HG03139 (cell line): ENCODE measurements at regions not wholly inside any gene's neighbourhood (a gene's known extent, or its start where the extent isn't known, plus 50 kb on each side); places are given as distances from the start of the nearest gene placed in this dataset.
"Not testable (repeated sequence)": the region's sequence is repeated elsewhere in the genome, so short reads cannot be mapped to it uniquely, and the experiment has no call there.

Experiments
- ATAC-seq: cut with Tn5 transposase; IDR thresholded peaks from one replicate; pipeline ENCODE4 v1.9.1; 2021; ENCODE audit not compliant: unreplicated experiment

GRCh38 chr6:74534465-74535211, 671.2 kb downstream of the COL12A1 start:
- no peak for ATAC-seq

DNA sequence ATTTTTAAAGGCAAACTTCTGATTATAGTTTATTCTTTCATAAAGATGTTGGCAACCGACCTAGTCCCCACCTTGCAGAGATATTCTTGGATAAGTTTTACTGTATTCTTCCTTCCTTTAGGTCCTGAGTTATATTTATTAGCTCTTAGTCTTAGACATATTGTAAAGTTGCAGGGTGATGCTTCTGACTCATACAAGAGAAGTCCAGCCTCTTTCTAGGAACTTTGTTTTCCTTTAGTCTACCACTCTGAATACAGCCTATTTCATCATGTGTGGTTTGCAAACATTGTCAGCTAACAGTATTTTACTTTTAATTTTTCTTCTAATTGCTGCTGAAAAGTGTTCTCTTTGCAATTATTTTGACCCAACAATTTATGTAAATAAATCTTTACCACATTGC, 686.7 kb downstream of the COL12A1 start:
- no peak for ATAC-seq

DNA sequence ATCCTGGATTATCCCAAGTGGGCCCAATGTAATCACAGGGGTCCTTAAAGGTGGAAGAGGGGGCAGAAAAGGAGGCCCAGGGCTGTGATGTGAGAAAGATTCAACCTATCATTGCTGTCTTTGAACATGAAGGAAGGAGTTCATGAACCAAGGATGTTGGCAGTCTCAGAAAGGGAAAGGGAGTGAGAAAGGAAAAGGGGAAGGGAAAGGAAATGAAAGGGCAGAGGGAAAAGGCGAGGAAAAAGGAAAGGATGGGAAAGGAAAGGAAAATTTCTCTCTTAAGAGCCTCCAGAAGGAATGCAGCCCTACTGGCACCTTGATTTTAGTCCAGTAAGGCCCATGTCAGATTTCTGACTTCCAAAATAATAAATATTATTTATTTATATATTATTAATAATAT, 687.8 kb downstream of the COL12A1 start:
- no peak for ATAC-seq

DNA sequence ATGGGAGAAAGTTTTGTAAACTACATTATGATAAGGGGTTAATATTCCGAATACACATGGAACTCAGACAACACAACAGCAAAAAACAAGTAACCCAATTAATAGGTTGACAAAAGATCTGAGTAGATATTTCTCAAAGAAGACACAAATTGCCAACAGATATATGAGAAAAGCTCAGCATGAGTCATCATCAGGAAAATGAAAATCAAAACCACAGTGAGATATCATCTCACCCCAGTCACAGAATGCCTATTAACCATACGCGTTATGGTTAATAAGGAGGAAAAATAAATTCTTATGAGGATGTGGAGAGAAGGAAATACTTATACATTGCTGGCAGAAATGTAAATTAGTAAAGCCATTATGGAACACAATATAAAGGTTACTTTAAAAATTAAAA, 695.0 kb downstream of the COL12A1 start:
- no peak for ATAC-seq

DNA sequence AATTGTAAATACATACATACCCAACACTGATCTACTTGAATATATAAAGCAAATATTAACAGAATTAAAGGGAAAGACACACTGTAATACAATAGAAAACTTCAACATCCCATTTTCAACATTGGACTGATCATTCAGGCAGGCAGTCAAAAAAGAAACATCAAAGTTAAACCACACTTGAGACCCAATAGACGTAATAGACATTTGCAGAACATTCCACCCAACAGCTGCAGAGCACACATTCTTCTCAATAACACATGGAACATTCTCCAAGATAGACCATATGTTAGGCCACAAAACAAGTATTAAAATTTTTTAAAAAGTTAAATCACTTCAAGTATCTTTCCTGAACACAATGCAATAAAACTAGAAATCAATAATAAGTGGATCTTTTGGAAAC, 698.2 kb downstream of the COL12A1 start:
- no peak for ATAC-seq

GRCh38 chr6:74505391-74505790, 700.5 kb downstream of the COL12A1 start:
- ATAC-seq, result no peak

- ATAC-seq, result no peak
These were observed 700.9 kb downstream of the COL12A1 start for GRCh38 chr6:74504941-74505340.

GRCh38 chr6:74492587-74492986, 713.3 kb downstream of the COL12A1 start:
- no peak for ATAC-seq

DNA sequence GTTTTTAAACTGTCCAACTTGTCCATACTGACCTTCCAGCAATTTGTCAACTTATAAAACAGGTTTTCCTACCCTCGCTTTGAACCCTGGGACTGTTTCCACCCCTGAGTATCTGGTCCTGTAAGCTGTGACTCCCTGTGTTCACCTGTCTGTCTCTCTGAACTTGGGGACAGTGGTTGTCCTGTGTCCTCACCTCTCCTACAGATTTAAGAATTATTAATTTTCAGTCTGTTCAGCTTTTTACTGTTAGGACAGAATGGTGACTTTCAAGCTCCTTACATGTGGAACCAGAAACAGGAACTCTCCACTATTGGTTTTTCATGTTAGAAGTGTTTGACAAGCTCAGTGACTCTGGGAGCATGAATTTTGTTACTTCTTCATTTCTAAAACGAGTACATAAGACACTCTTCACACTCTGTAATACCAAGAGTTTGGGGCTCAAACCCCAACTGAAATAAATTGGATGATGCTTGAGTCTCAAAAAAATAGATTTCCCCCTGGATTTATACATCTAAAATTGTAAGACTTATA, 713.9 kb downstream of the COL12A1 start:
- no peak for ATAC-seq

- ATAC-seq, result not testable (repeated sequence)
These were observed 717.1 kb downstream of the COL12A1 start for GRCh38 chr6:74488726-74489125.

DNA sequence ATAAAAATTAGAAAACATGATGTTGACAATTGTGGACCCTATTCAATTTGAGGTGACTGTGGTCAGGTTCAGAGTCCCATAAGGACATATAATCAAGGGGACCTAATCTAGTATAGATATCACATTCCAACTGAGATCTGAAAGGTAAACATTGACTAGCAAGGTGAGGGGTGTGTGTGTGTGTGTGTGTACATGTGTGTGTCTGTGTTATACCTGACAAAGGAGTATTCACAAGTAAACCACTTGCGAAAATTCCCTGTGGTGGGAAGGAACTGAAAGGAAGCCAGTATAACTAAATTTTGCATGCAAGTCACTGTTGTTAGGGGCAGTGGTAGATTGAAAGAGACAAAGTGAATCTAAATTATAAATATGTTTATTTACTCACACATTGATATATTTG, 723.7 kb downstream of the COL12A1 start:
- ATAC-seq, result no peak

DNA sequence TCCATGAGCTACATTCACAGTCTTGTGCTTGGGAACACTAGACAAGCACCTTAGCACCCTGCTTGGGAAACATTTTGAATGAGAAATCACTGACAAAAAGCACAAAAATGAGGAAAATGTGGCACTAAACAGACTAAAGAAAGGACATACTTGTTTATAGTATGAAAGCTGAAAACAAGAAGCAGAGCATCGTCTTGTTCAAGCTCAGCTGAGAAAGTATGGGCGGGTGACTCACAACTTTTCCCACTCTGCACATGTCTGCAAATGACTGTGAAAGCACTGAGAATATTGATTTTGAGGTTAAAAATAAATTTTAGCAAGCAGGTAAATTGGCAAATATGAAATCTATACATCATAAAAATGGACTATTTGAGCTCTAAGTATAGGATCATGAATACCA, 725.3 kb downstream of the COL12A1 start:
- no peak for ATAC-seq

DNA sequence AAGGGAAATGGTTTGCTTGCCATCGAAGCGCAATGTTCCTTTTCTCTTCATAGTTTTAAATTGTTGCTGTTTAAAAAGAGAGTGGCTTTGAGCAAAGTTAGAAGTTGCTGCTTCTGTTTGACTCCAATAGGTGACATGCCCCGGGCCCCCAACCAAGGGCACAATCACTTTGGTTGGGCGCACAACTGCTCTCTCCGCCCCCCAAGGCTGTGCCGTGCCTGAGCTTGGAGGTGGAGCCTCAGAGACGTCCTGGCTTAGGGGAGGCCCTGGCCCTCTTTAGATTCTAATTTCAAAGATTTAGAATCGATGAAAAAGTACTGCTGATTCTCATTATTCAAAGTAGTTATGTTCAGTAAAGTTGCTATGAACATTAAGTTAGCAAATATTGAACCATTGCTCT, 725.9 kb downstream of the COL12A1 start:
- ATAC-seq, result no peak

GRCh38 chr6:74479420-74479819, 726.4 kb downstream of the COL12A1 start:
- ATAC-seq, result no peak

GRCh38 chr6:74474046-74474445, 731.8 kb downstream of the COL12A1 start:
- not testable (repeated sequence) for ATAC-seq

DNA sequence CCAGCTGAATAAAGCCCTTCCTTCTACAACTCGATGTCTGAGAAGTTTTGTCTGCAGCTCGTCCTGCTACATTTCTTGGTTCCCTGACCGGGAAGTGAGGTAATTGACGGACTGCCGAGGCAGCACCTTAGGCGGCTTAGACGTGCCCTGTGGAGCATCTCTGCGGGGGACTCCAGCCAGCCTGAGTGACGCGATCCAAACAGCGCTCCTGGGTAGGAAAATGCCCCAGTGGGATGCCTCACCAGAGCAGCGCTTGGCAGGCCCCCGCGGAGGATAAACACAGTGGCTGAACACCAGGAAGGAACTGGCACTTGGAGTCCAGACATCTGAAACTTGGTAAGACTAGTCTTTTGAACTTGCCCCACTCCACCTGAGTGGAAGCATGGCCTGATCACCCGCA, 737.3 kb downstream of the COL12A1 start:
- ATAC-seq, result not testable (repeated sequence)

- ATAC-seq, result no peak
These were observed 738.2 kb downstream of the COL12A1 start for GRCh38 chr6:74467533-74468215.

DNA sequence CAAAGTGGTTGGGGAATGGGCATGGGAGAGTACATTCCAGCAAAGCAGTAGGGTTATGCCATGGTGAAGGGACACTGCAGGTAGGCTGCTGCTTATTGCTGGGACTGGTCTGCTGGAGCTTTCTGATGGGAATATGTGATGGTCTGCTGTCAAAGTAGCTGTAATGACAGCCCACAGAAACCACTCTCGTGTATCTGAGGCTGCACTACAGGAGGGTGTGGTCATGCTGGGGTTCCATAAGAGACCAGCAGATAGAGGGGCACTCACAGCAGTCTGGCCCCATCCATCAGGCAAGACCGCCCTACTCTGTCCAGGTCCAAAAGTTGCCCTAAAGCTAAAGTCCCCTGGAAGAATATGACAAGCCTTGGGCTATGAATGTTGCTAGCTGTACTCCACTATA, 739.3 kb downstream of the COL12A1 start:
- no peak for ATAC-seq

- no peak for ATAC-seq
These were observed 746.6 kb downstream of the COL12A1 start for GRCh38 chr6:74459260-74459659.

GRCh38 chr6:74458536-74458935, 747.3 kb downstream of the COL12A1 start:
- no peak for ATAC-seq

GRCh38 chr6:74455786-74456185, 750.1 kb downstream of the COL12A1 start:
- no peak for ATAC-seq

DNA sequence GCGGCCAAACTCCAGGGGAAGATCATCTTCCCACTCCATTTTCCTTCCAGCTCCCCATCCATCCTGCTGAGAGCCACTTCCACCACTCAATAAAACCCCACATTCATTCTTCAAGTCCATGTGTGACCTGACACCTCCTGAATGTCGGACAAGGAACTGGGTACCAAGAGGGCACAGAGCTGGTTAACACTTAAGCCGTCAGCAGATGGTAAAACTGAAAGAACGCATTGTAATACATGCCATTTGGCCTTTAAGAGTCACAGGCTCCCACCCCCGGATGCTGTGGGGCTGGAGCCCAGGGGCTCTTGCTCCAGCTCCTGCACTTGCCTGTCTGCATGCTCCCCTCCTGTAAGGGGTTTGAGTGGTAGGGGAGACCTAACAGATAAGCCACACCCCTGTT, 753.9 kb downstream of the COL12A1 start:
- no peak for ATAC-seq
